Sigmoid colon (tissue), 4 donors: ENCODE measurements at regions not wholly inside any gene's neighbourhood (a gene's known extent, or its start where the extent isn't known, plus 50 kb on each side); places are given as distances from the start of the nearest gene placed in this dataset.

Experiments
- CTCF ChIP-seq, 4 experiments: fragments of 450-650 bp in 3 of 4; fragments of 200-600 bp in 1 of 4; IDR thresholded peaks; one replicate each; pipeline ENCODE4 v1.5.1; 2016 to 2019; ENCODE audit warnings: antibody characterized with exemption in 4 of 4, mild to moderate bottlenecking in 3 of 4, moderate library complexity in 2 of 4
- POLR2A ChIP-seq, 2 donors: fragments of 450-650 bp; IDR thresholded peaks; one replicate each; pipeline ENCODE4 v1.6.1; 2016; ENCODE audit warnings: antibody characterized with exemption in 2 of 2, mild to moderate bottlenecking in 2 of 2, moderate library complexity in 2 of 2
- POLR2AphosphoS5 ChIP-seq, 4 donors: sonication (generic); formaldehyde crosslinking; IDR thresholded peaks; one replicate each; pipeline ENCODE4 v1.6.1; 2017; ENCODE audit warnings: antibody characterized with exemption in 4 of 4

GRCh38 chr3:81989758-81990157 lies 228.3 kb upstream of the GBE1 start:
- no peak for TF ChIP-seq POLR2A (IDR thresholded peaks at IDR 0.05)
- no peak for TF ChIP-seq CTCF (IDR thresholded peaks at IDR 0.05)
- no peak for TF ChIP-seq POLR2AphosphoS5 (IDR thresholded peaks at IDR 0.05)
